ENCODE measurements at regions not wholly inside any gene's neighbourhood (a gene's known extent, or its start where the extent isn't known, plus 50 kb on each side); places are given as distances from the start of the nearest gene placed in this dataset.
A peak's percentile ranks its signal among the peaks of the same experiment; 100 is the strongest.

DNA sequence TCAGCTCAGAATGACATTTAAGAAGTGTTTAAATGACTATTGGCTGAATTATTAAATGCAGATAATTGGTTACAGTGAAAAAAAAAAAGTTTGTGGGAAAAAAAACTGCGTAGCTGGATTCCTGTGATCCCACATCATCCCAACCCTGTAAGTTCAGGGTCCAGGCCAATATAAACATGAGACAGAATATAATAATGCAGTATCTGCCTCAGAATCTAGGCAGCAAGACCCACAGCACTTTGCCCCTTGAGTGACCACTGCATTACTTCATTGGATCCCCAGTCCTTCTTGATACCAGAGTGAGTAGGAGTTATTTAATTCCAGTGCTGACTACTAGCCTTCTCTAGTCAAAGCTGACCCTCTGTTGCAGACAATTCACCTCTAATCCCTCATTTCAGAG is 272.6 kb downstream of the CCER1 start:
- peaks cover 3% of the 10 kb centered on the region for H3K4me1 Mint-ChIP-seq (ENCODE audit: low read depth, unreplicated experiment)
- H3K9me3 Mint-ChIP-seq (ENCODE audit: unreplicated experiment): no peaks in the 10 kb centered on the region
- TF ChIP-seq EZH2 (IDR thresholded peaks at IDR 0.05; ENCODE audit: insufficient read depth, low read length): no peak
- peak overlapping the region; percentile 65 for H3K4me2 ChIP-seq (ENCODE audit: low read length)
- peak; percentile 92 for DNase-seq (ENCODE audit: low read depth)
- H3K27ac Mint-ChIP-seq (ENCODE audit: unreplicated experiment): peak overlapping the region; percentile 10
- H3K4me3 Mint-ChIP-seq (ENCODE audit: unreplicated experiment): no peak overlapping the region
- no peaks in the 10 kb centered on the region for H3K9me3 ChIP-seq (ENCODE audit: insufficient read depth, low read depth, low read length)
- no peak for FAIRE-seq
- peaks cover 7% of the 10 kb centered on the region for H3K4me1 ChIP-seq (ENCODE audit: insufficient read depth, low read length)
- H3K36me3 ChIP-seq (ENCODE audit: insufficient read depth, low read length): no peaks in the 10 kb centered on the region
- H3K27ac ChIP-seq (ENCODE audit: low read depth, low read length): peak overlapping the region; percentile 22
- H2AFZ ChIP-seq (ENCODE audit: low read depth, low read length): no peak overlapping the region
- no peak overlapping the region for H3K4me3 ChIP-seq (ENCODE audit: insufficient read depth, low read depth, low read length)
- no peaks in the 10 kb centered on the region for H4K20me1 ChIP-seq (ENCODE audit: insufficient read depth, low read length)
- H3K27me3 Mint-ChIP-seq (ENCODE audit: low read depth, unreplicated experiment): no peaks in the 10 kb centered on the region
- H3K36me3 Mint-ChIP-seq (ENCODE audit: low read depth, unreplicated experiment): no peaks in the 10 kb centered on the region
- H3K79me2 ChIP-seq (ENCODE audit: insufficient read depth, low read length): no peaks in the 10 kb centered on the region
- no peaks in the 10 kb centered on the region for H3K27me3 ChIP-seq (ENCODE audit: insufficient read depth, low read length)
- no peak overlapping the region for H3K9ac ChIP-seq (ENCODE audit: low read length)

- H3K36me3 Mint-ChIP-seq (ENCODE audit: low read depth, unreplicated experiment): no peaks in the 10 kb centered on the region
- H3K9me3 ChIP-seq (ENCODE audit: insufficient read depth, low read depth, low read length): no peaks in the 10 kb centered on the region
Observed at GRCh38 chr12:90679674-90680073, 275.3 kb downstream of the CCER1 start.

DNA sequence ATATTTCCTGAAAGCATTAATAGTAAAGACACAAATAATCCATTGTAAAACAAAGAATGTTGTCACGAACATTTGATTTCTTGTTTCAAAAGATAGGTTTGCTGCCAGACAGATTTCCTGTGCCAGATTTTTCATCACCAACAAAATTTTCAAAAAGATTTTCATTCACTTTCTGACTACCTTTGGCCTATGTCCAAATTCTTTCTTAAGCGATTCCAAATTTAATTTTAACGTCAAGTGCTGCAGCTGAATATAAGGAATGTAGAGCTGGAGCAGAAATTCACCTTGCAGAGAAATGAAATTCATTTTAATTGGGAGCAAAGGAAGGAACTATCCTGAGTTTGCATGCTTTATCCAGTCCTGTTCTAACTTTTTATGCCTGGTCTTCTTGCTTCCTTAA is 277.4 kb downstream of the CCER1 start:
- H3K27me3 Mint-ChIP-seq (ENCODE audit: low read depth, unreplicated experiment): no peaks in the 10 kb centered on the region
- Histone ChIP-seq H4K20me1 (ENCODE audit: insufficient read depth, low read length) (no peaks in the 10 kb centered on the region), H3K4me1 (ENCODE audit: insufficient read depth, low read length) (peaks cover 2% of the 10 kb centered on the region), H3K27me3 (ENCODE audit: insufficient read depth, low read length) (no peaks in the 10 kb centered on the region), H3K79me2 (ENCODE audit: insufficient read depth, low read length) (no peaks in the 10 kb centered on the region), H3K9ac (ENCODE audit: low read length) (no peak overlapping the region), H3K36me3 (ENCODE audit: insufficient read depth, low read length) (no peaks in the 10 kb centered on the region), H3K4me2 (ENCODE audit: low read length) (no peak overlapping the region), H3K27ac (ENCODE audit: low read depth, low read length) (no peak overlapping the region), H3K9me3 (ENCODE audit: insufficient read depth, low read depth, low read length) (no peaks in the 10 kb centered on the region), H2AFZ (ENCODE audit: low read depth, low read length) (no peak overlapping the region), H3K4me3 (ENCODE audit: insufficient read depth, low read depth, low read length) (no peak overlapping the region)
- DNase-seq (ENCODE audit: low read depth) (no peak), FAIRE-seq (no peak)
- no peaks in the 10 kb centered on the region for H3K36me3 Mint-ChIP-seq (ENCODE audit: low read depth, unreplicated experiment)
- TF ChIP-seq EZH2 (IDR thresholded peaks at IDR 0.05; ENCODE audit: insufficient read depth, low read length): no peak
- TF ChIP-seq, protein P1, sequence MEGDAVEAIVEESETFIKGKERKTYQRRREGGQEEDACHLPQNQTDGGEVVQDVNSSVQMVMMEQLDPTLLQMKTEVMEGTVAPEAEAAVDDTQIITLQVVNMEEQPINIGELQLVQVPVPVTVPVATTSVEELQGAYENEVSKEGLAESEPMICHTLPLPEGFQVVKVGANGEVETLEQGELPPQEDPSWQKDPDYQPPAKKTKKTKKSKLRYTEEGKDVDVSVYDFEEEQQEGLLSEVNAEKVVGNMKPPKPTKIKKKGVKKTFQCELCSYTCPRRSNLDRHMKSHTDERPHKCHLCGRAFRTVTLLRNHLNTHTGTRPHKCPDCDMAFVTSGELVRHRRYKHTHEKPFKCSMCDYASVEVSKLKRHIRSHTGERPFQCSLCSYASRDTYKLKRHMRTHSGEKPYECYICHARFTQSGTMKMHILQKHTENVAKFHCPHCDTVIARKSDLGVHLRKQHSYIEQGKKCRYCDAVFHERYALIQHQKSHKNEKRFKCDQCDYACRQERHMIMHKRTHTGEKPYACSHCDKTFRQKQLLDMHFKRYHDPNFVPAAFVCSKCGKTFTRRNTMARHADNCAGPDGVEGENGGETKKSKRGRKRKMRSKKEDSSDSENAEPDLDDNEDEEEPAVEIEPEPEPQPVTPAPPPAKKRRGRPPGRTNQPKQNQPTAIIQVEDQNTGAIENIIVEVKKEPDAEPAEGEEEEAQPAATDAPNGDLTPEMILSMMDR (IDR thresholded peaks at IDR 0.05; ENCODE audit: insufficient read depth, low read depth, low read length): no peak
- H3K4me1 Mint-ChIP-seq (ENCODE audit: low read depth, unreplicated experiment): peaks cover 1% of the 10 kb centered on the region
- no peak overlapping the region for H3K27ac Mint-ChIP-seq (ENCODE audit: unreplicated experiment)
- H3K4me3 Mint-ChIP-seq (ENCODE audit: unreplicated experiment): no peak overlapping the region
- H3K9me3 Mint-ChIP-seq (ENCODE audit: unreplicated experiment): no peaks in the 10 kb centered on the region

More at GRCh38 chr12:90679674-90680073, 275.3 kb downstream of the CCER1 start:
- no peak overlapping the region for H3K4me3 Mint-ChIP-seq (ENCODE audit: unreplicated experiment)
- no peak overlapping the region for H2AFZ ChIP-seq (ENCODE audit: low read depth, low read length)
- H3K27me3 Mint-ChIP-seq (ENCODE audit: low read depth, unreplicated experiment): no peaks in the 10 kb centered on the region
- no peaks in the 10 kb centered on the region for H3K27me3 ChIP-seq (ENCODE audit: insufficient read depth, low read length)
- H3K4me3 ChIP-seq (ENCODE audit: insufficient read depth, low read depth, low read length): no peak overlapping the region
- no peaks in the 10 kb centered on the region for H3K9me3 Mint-ChIP-seq (ENCODE audit: unreplicated experiment)
- no peak for DNase-seq (ENCODE audit: low read depth)
- no peaks in the 10 kb centered on the region for H3K36me3 ChIP-seq (ENCODE audit: insufficient read depth, low read length)
- no peak overlapping the region for H3K4me2 ChIP-seq (ENCODE audit: low read length)
- H3K27ac ChIP-seq (ENCODE audit: low read depth, low read length): no peak overlapping the region
- no peaks in the 10 kb centered on the region for H3K79me2 ChIP-seq (ENCODE audit: insufficient read depth, low read length)
- FAIRE-seq: no peak
- no peak overlapping the region for H3K27ac Mint-ChIP-seq (ENCODE audit: unreplicated experiment)
- H3K4me1 Mint-ChIP-seq (ENCODE audit: low read depth, unreplicated experiment): peaks cover 3% of the 10 kb centered on the region
- H3K9ac ChIP-seq (ENCODE audit: low read length): no peak overlapping the region
- peaks cover 7% of the 10 kb centered on the region for H3K4me1 ChIP-seq (ENCODE audit: insufficient read depth, low read length)
- TF ChIP-seq, protein P1 (IDR thresholded peaks at IDR 0.05; ENCODE audit: insufficient read depth, low read depth, low read length): no peak
- no peak for TF ChIP-seq EZH2 (IDR thresholded peaks at IDR 0.05; ENCODE audit: insufficient read depth, low read length)
- no peaks in the 10 kb centered on the region for H4K20me1 ChIP-seq (ENCODE audit: insufficient read depth, low read length)
